ENCODE measurements at regions not wholly inside any gene's neighbourhood (a gene's known extent, or its start where the extent isn't known, plus 50 kb on each side); places are given as distances from the start of the nearest gene placed in this dataset.

GRCh38 chr7:155897758-155898386 is 85.6 kb upstream of the SHH start:
- no peak for DNase-seq
- in situ Hi-C loops (cut with MboI; ENCODE audit: low pct_unique_long_range_greater_than_20kb, low sequenced_read_pairs), result no loop called here

GRCh38 chr7:155896531-155897263 is 84.4 kb upstream of the SHH start:
- in situ Hi-C loops (cut with MboI; ENCODE audit: low pct_unique_long_range_greater_than_20kb, low sequenced_read_pairs), result no loop called here
- no peak for DNase-seq

- DNase-seq, result no peak
- in situ Hi-C loops (cut with MboI; ENCODE audit: low pct_unique_long_range_greater_than_20kb, low sequenced_read_pairs), result no loop called here
These were observed 81.4 kb upstream of the SHH start for GRCh38 chr7:155893664-155894063.

DNA sequence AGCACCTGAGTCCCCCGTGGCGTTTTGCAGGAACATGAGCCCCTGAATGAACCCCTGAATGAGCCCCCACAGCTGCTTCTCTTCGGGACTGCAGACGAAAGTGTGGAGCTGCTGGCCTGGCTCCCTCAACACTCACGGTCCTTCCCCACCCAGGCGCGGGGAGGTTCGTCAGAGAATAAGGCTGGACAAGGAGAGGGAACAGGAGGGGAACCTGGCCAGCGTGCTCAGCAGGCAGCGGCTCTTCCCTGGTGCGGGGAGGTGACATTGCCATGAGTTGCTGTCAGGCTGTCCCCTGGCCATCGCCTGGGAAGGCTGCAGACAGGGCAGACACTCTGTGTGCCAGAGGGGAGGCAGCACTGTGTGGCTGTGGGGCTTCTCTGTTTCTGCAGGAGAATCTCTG is 80.9 kb upstream of the SHH start:
- DNase-seq, result no peak
- in situ Hi-C loops (cut with MboI; ENCODE audit: low pct_unique_long_range_greater_than_20kb, low sequenced_read_pairs), result no loop called here

DNA sequence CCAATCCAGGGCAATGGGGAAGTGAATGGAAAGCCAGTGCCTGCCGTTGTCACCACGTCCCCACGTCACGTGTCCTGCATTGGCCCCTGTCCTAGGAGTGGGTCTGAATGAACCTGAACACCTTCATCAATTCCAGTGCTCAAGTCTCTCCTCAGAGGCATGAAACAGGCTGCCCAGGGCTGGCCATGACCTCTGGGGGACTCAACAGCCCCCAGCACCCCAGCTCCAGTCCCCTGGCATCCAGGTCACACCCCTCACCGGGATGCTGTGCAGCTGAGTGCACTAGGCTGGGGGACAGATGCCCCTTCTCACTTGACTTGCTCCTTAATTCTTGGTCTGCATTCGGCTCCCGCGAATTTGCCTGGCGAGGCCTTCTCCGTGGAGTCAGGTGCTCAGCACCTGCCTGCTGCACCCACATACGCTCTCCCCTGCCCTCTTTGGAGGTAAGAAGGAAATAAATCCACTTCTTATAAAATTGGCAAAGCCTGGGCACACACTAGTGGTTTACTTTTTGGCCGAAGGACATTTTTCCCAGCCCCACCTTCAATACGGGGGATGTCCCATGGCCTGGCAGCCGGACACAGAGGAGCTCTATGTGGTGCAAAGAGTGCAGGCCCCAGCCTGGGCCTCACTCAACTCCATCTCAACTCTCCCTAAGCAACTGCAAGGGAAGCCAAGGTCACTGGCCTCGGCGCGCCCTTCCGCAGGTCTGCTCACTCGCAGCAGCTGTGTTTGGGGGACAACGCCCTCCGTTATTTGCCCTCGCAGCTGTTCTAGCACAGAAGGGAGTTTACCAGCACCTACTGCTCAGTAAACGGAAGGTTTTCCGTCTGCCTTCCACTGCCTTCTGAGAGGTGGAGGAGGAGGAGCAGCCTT is 77.6 kb upstream of the SHH start:
- in situ Hi-C loops (cut with MboI; ENCODE audit: low pct_unique_long_range_greater_than_20kb, low sequenced_read_pairs), result no loop called here
- DNase-seq, result no peak

- no peak for DNase-seq
- in situ Hi-C loops (cut with MboI; ENCODE audit: low pct_unique_long_range_greater_than_20kb, low sequenced_read_pairs), result no loop called here
These were observed 74.9 kb upstream of the SHH start for GRCh38 chr7:155887174-155887525.

GRCh38 chr7:155886391-155887173 is 74.3 kb upstream of the SHH start:
- in situ Hi-C loops (cut with MboI; ENCODE audit: low pct_unique_long_range_greater_than_20kb, low sequenced_read_pairs), result no loop called here
- no peak for DNase-seq

DNA sequence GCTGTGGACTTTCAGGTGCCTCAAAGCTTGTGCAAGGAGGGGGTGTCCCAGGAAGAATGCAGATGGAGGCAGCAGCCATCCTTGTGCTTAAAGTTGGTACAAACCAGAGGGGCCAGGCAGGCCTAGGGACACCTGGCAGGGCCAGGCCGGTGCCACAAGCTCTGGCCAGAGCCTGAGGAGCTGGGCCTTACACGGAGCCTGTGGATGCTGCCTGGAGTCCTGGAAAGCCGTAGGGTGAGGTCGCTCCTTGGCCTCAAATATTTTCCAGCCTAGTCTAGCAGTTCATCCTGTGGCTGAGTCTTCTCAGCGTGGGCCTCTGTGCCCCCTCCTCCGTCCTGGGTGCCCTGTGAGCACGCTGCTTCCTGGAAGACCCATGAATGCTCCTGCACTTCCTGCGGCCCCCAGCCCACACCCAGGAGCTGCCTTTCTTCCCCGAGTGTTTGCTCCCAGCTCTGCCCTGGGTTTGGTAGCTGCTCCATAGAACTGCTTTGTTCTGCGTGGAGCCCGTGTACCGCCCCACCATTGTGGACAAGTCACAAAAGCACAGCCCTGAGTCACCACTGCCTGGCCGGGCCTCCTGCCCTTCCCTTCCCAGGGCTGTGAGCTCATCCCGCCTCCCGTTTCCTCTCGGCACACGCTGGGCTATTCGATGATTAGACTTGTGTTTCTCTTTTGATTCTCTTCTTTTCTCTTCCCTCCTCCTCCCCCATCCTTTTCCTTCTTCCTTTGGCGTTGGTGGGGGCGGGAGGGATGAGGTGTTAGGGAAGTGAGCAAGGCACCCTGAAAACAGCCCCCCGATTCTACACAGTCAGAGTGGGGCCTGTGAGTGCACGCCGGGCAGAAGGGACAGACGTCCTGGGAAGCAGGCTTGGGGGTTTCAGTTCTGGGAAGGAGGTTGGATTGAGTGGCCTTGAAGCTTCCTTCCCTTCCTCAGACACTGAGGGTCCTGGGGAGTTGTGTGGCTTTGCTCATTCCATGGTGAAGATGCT is 73.2 kb upstream of the SHH start:
- in situ Hi-C loops (cut with MboI; ENCODE audit: low pct_unique_long_range_greater_than_20kb, low sequenced_read_pairs), result no loop called here
- DNase-seq, result no peak

DNA sequence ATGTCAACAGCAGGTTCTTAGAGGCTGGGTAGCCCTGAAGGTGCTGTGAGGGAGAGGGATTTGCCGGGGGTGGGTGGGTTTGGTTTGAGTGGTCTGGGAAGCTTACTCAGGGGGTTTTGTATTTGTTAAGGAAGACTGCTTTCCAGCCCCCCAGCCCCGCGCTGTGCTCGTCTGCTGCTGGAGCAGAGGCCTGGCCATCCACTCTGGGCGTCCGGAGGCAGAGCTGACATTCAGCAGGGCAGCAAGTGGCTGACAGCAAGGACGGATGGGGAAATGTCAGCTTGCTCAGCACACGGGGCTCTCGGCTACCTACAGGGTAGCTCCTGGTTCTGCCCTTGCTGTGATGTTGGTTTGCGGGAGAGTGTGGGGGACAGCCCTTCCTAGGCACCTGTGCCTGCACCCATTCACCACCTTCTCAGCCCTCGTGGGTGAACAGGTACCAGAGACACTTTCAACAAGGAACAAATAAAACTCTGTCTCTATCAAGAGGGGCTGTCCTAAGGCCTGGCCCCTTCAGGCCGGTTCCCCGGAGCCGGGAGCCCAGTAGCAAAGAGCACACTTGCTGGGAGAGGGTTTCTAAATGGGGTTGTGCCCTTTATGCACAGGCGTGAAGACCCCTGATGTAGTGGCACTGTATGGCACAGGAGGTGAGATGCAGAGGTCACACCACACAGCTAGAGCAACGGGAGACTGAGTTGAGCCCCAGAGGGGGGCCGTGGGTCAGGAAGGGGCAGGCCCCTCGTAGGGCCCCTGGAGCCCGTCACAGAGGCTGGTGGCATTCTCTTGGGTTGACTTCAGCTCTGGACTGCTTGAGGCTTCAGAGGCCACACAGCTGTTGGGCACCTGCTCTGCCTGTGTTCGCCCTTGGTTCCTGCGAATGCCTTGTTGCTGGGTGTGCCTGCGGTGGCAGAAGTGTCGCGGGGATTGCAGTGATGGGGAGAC is 72.2 kb upstream of the SHH start:
- in situ Hi-C loops (cut with MboI; ENCODE audit: low pct_unique_long_range_greater_than_20kb, low sequenced_read_pairs), result no loop called here
- no peak for DNase-seq

GRCh38 chr7:155883491-155884224 is 71.4 kb upstream of the SHH start:
- no peak for DNase-seq
- in situ Hi-C loops (cut with MboI; ENCODE audit: low pct_unique_long_range_greater_than_20kb, low sequenced_read_pairs), result no loop called here

DNA sequence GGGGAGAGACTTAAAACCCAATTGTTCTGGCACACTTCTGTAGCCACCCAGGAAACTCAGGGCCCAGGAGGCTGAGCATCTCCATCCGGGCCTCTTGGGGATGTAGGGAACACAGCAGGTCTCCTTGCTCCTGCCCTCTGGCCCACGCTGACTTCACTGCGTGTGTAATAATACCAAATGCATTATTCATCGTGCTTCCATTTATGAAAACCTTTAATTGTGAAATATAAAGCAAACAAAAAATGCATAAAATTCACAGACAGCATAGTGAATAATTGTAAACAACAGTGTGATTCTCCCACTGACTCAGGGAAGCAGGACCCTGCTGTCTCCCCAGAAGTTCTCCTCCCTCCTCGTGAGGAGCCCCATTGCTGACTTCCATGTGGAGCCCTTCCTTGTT is 70.3 kb upstream of the SHH start:
- DNase-seq, result no peak
- in situ Hi-C loops (cut with MboI; ENCODE audit: low pct_unique_long_range_greater_than_20kb, low sequenced_read_pairs), result no loop called here

DNA sequence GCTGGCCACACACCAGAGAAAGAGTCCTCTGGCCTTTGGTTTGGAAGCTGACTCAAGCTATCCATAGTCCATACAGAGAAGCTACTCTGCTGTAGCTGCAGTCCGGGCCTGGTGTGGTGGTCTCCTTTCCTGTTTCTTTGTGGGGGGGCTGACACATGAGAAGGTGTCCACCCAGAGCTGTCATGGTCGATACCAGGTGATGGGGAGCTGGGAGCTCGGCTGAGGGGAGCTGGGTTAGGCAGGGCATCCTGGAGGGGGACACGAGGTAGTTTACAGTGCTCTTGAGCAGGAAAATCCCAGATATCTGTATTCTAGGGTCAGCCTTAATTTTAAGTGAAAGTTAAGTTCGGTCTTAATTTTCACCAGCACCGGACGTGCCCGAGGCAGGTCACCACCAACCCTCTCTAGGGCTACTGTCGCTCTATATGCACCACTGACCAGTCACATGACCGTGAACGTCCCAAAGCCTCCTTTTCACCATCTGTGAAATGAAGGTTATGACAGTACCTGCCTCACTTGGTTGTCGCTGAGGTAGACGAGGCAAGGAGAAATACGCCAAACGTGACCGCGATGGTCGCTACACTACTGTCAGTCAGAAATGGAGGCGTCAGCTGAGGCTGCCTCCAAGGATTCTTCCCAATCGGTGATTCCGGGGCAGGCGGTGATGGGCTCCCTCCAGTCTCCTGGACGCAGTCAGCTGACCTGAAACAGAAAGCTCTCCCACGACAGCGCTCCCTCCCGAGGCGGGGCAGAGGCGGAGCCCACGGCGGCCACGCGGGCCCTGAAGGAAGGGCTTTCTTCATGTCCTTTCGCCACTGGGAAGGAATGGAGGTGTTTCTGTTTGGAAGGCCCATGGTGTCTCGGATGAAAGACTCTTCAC is 69.4 kb upstream of the SHH start:
- in situ Hi-C loops (cut with MboI; ENCODE audit: low pct_unique_long_range_greater_than_20kb, low sequenced_read_pairs), result no loop called here
- no peak for DNase-seq

DNA sequence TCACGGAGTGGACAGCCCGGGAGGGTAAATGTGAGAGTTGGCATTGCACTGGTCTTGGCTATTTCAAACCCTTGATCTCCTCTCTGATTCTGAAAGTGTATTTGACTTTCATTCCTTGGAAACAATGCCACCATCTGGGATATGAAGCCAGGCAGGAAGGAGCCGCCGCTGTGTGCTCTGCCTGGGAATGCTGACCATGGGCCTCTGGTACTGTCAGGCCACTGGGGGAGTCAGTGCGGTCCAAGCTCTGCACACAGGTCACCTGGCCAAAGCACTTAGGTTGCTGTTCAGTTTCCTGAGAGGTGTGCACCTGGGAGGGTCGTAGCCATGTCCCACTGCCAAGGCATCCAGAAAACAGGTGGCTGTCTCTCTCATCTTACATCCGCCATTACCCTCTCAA is 68.5 kb upstream of the SHH start:
- no peak for DNase-seq

GRCh38 chr7:155879592-155879991 is 67.3 kb upstream of the SHH start:
- in situ Hi-C loops (cut with MboI; ENCODE audit: low pct_unique_long_range_greater_than_20kb, low sequenced_read_pairs), result no loop called here
- DNase-seq, result no peak

More for the DNA sequence above, 68.5 kb upstream of the SHH start:
- in situ Hi-C loops (cut with MboI; ENCODE audit: low pct_unique_long_range_greater_than_20kb, low sequenced_read_pairs), result no loop called here

- in situ Hi-C loops (cut with MboI; ENCODE audit: low pct_unique_long_range_greater_than_20kb, low sequenced_read_pairs), result no loop called here
- no peak for DNase-seq
These were observed 66.4 kb upstream of the SHH start for GRCh38 chr7:155878674-155879073.

- DNase-seq, result no peak
- in situ Hi-C loops (cut with MboI; ENCODE audit: low pct_unique_long_range_greater_than_20kb, low sequenced_read_pairs), result no loop called here
These were observed 66.0 kb upstream of the SHH start for GRCh38 chr7:155878250-155878649.

Data from KBM-7 (cell line).